ENCODE measurements at regions not wholly inside any gene's neighbourhood (a gene's known extent, or its start where the extent isn't known, plus 50 kb on each side); places are given as distances from the start of the nearest gene placed in this dataset.
"Not testable (repeated sequence)": the region's sequence is repeated elsewhere in the genome, so short reads cannot be mapped to it uniquely, and the experiment has no call there.

DNA sequence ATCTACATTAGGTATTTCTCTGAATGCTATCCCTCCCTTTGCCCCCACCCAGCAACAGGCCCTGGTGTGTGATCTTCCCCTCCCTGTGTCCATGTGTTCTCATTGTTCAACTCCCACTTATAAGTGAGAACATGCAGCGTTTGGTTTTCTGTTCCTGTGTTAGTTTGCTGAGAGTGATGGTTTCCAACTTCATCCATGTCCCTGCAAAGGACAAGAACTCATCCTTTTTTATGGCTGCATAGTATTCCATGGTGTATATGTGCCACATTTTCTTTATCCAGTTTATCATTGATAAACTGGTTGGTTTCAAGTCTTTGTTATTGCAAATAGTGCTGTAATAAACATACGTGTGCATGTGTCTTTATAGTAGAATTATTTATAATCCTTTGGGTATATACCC lies 55.5 kb upstream of the RASA1 start:
- not testable (repeated sequence) for DNase-seq

- DNase-seq = not testable (repeated sequence)
Measured at GRCh38 chr5:87217480-87217879, 50.2 kb upstream of the RASA1 start.
